HepG2 (cell line): ENCODE measurements at regions not wholly inside any gene's neighbourhood (a gene's known extent, or its start where the extent isn't known, plus 50 kb on each side); places are given as distances from the start of the nearest gene placed in this dataset.
A peak's percentile ranks its signal among the peaks of the same experiment; 100 is the strongest.

Experiments
- ATAC-seq: fragments of 200-7000 bp; cut with Tn5 transposase; 3 replicates; pipeline ENCODE4 v1.9.1; 2020; ENCODE audit warnings: mild to moderate bottlenecking, moderate library complexity
- BruUV-seq: library from RNA; stranded (reverse); fragments of 400-500 nt; replicated peaks from 2 replicates; lab custom pipeline; 2021; lab: Mats Ljungman, UMichigan
- CTCF ChIA-PET: fragments of 300-600 bp; formaldehyde crosslinking; extraction: SDS; loops from one replicate; lab custom pipeline; 2021; ENCODE audit warnings: low total read pairs, inconsistent platforms, low intra/inter-chr PET ratio; lab: Yijun Ruan, JAX
- POLR2A ChIA-PET: fragments of 350-600 bp; sonication (Branson Sonifier 250); formaldehyde crosslinking; loops from one replicate; lab custom pipeline; 2020; ENCODE audit warnings: antibody characterized with exemption, inconsistent platforms; lab: Yijun Ruan, JAX
- DNase-seq: peaks from one replicate; pipeline ENCODE4 v3.0.0-alpha.2; 2015; ENCODE audit warnings: low spot score
- FAIRE-seq: peaks from 3 replicates; lab custom pipeline; 2011; peaks lifted over from hg19 to GRCh38; lab: Jason Lieb, UNC
- H2AFZ ChIP-seq: one replicate; pipeline ENCODE4 v1.6.1; 2011; ENCODE audit warnings: low read length, inconsistent platforms
- H3K27ac ChIP-seq: fragments of 300-600 bp; 3 replicates; pipeline ENCODE4 v1.8.0; 2011; ENCODE audit warnings: mixed run types, mild to moderate bottlenecking, mixed read lengths, low read length, inconsistent platforms; ENCODE audit not compliant: insufficient read depth; ENCODE audit errors: extremely low read length
- H3K27me3 ChIP-seq, 2 experiments: fragments of 200-600 bp in 1 of 2; 2 replicates in 1 of 2; 3 replicates in 1 of 2; pipeline versions ENCODE4 v1.6.0 to v1.8.0; 2011; ENCODE audit warnings: low read length in 2 of 2, mild to moderate bottlenecking in 2 of 2, moderate library complexity in 2 of 2, inconsistent platforms in 1 of 2; ENCODE audit not compliant: insufficient read depth in 2 of 2, control insufficient read depth in 1 of 2
- H3K36me3 ChIP-seq, 2 experiments: fragments of 200-600 bp in 1 of 2; replicated peaks in 1 of 2; 2 replicates in 1 of 2; 3 replicates in 1 of 2; pipeline versions ENCODE4 v1.5.1 to v1.8.0; 2011; ENCODE audit warnings: low read length in 2 of 2, inconsistent platforms in 1 of 2; ENCODE audit not compliant: insufficient read depth in 2 of 2, control insufficient read depth in 1 of 2
- H3K4me1 ChIP-seq: 2 replicates; pipeline ENCODE4 v1.5.1; 2012; ENCODE audit warnings: low read length, inconsistent platforms; ENCODE audit not compliant: insufficient read depth
- H3K4me2 ChIP-seq: 2 replicates; pipeline ENCODE4 v1.6.0; 2011; ENCODE audit warnings: low read depth, low read length, inconsistent platforms
- H3K4me3 ChIP-seq, 3 experiments: fragments of 200-600 bp in 1 of 3; sonication (generic), shearing (Covaris generic) in 1 of 3; replicated peaks in 1 of 3; 2 replicates each; pipeline ENCODE4 v1.5.1; 2011 to 2016; ENCODE audit warnings: low read length in 3 of 3, inconsistent platforms in 2 of 3, low read depth in 2 of 3, mild to moderate bottlenecking in 2 of 3, control low read depth in 1 of 3, mixed read lengths in 1 of 3; ENCODE audit not compliant: insufficient read depth in 1 of 3
- H3K79me2 ChIP-seq: one replicate; pipeline ENCODE4 v1.6.1; 2011; ENCODE audit warnings: low read length, inconsistent platforms; ENCODE audit not compliant: insufficient read depth
- H3K9ac ChIP-seq: 2 replicates; pipeline ENCODE4 v1.6.0; 2011; ENCODE audit warnings: mild to moderate bottlenecking, low read depth, low read length, inconsistent platforms; ENCODE audit not compliant: insufficient read depth
- H3K9me3 ChIP-seq: 2 replicates; pipeline ENCODE4 v1.5.1; 2012; ENCODE audit warnings: mild to moderate bottlenecking, low read length
- H4K20me1 ChIP-seq: 2 replicates; pipeline ENCODE4 v1.6.0; 2011; ENCODE audit warnings: inconsistent platforms, mild to moderate bottlenecking, low read length, moderate library complexity; ENCODE audit not compliant: insufficient read depth
- ARHGAP35 ChIP-seq: sonication (generic); formaldehyde crosslinking; IDR thresholded peaks from 2 replicates; pipeline ENCODE4 v1.9.0; 2022; ENCODE audit warnings: mild to moderate bottlenecking, inconsistent platforms, moderate library complexity, missing genetic modification reagents, borderline replicate concordance
- ATF7-NPFF ChIP-seq: sonication (generic); formaldehyde crosslinking; IDR thresholded peaks from 2 replicates; pipeline ENCODE4 v1.8.1; 2023; ENCODE audit warnings: mild to moderate bottlenecking, low read depth, missing genetic modification reagents, moderate library complexity
- E2F5 ChIP-seq: sonication (generic); formaldehyde crosslinking; conservative IDR thresholded peaks from 2 replicates; pipeline ENCODE4 v1.4.0; 2020; ENCODE audit warnings: missing genetic modification reagents
- GABPA ChIP-seq, 2 experiments: IDR thresholded peaks; 2 replicates each; pipeline ENCODE4 v1.6.1; 2011 to 2016; ENCODE audit warnings: low read depth in 2 of 2, low read length in 1 of 2, missing biosample characterization in 1 of 2, missing genetic modification characterization in 1 of 2
- HNRNPK ChIP-seq: fragments of 200-400 bp; formaldehyde crosslinking; IDR thresholded peaks from 2 replicates; pipeline ENCODE4 v1.6.1; 2018; ENCODE audit warnings: low read length, low read depth, moderate library complexity, mild to moderate bottlenecking; ENCODE audit not compliant: poor library complexity, severe bottlenecking
- RFX3 ChIP-seq: IDR thresholded peaks from 2 replicates; pipeline ENCODE4 v1.6.1; 2016; ENCODE audit warnings: missing biosample characterization, missing genetic modification reagents
- ZNF251 ChIP-seq: sonication (generic); formaldehyde crosslinking; IDR thresholded peaks from 2 replicates; pipeline ENCODE4 v1.9.0; 2021; ENCODE audit warnings: mild to moderate bottlenecking, missing genetic modification reagents
- ZNF317 ChIP-seq: sonication (generic); formaldehyde crosslinking; IDR thresholded peaks from 2 replicates; pipeline ENCODE4 v1.5.0; 2020; ENCODE audit warnings: mild to moderate bottlenecking, missing genetic modification reagents
- WGBS: methylation state at CpG from one replicate; pipeline ENCODE4 v1.1.6; 2017; ENCODE audit warnings: low lambda C conversion rate; 5-methylcytosine and 5-hydroxymethylcytosine counted together
- in situ Hi-C: cut with HindIII; loops from 2 replicates; pipeline ENCODE4 v1.10.0; 2017; ENCODE audit warnings: low pct_unique_long_range_greater_than_20kb; ENCODE audit not compliant: extremely low pct_ligation_motif_present
- intact Hi-C: fragments of 100-400 bp; cut with micrococcal nuclease; formaldehyde crosslinking; loops from one replicate; pipeline ENCODE4 v1.10.0; 2022; ENCODE audit not compliant: unreplicated experiment
- TF ChIP-seq, protein P1 (sequence below): fragments of 450-650 bp; IDR thresholded peaks from 2 replicates; pipeline ENCODE4 v1.6.1; 2016

DNA sequence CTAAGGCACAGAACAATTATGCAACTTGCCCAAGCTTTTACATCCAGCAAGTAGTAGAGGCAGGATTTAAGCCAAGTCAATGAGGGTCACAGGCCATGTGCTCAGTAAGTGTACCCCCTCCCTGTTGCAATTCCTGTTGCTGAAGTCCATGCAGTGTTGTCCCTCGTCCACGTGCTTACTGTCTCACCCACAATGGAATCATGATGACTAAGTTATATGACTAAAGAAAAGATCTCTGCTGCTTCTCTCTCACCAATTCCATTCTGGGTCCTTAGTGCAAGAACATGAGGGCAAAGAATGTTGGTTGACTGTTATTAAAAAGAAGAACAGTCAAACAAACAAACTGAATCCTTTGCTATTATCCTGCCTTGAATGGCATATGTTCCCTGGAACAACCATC, 233.6 kb upstream of the SLC24A2 start:
- Histone ChIP-seq H2AFZ (no peak overlapping the region), H4K20me1 (no peaks in the 10 kb centered on the region), H3K27ac (no peak overlapping the region), H3K9me3 (no peaks in the 10 kb centered on the region), H3K36me3 (no peaks in the 10 kb centered on the region), H3K9ac (no peak overlapping the region), H3K27me3 (no peaks in the 10 kb centered on the region), H3K79me2 (no peaks in the 10 kb centered on the region), H3K4me2 (no peak overlapping the region)
- ATAC-seq (no peak), FAIRE-seq (no peak), DNase-seq (no peak)
- WGBS, result 0% methylated on average over 2 of the region's 2 CpGs
- CTCF ChIA-PET, result no interaction called here
- intact Hi-C loops, result no loop called here
- TF ChIP-seq ATF7-NPFF (no peak), ZNF251 (CRISPR knock-in tag) (no peak), ZNF317 (no peak), HNRNPK (no peak), RFX3 (CRISPR knock-in tag) (no peak), ARHGAP35 (CRISPR knock-in tag) (no peak), GABPA (IDR thresholded peaks at IDR 0.05; ENCODE audit: low read depth, low read length) (no peak), GABPA (CRISPR knock-in tag; IDR thresholded peaks at IDR 0.05; ENCODE audit: low read depth) (no peak), E2F5 (no peak)
- TF ChIP-seq, protein P1, sequence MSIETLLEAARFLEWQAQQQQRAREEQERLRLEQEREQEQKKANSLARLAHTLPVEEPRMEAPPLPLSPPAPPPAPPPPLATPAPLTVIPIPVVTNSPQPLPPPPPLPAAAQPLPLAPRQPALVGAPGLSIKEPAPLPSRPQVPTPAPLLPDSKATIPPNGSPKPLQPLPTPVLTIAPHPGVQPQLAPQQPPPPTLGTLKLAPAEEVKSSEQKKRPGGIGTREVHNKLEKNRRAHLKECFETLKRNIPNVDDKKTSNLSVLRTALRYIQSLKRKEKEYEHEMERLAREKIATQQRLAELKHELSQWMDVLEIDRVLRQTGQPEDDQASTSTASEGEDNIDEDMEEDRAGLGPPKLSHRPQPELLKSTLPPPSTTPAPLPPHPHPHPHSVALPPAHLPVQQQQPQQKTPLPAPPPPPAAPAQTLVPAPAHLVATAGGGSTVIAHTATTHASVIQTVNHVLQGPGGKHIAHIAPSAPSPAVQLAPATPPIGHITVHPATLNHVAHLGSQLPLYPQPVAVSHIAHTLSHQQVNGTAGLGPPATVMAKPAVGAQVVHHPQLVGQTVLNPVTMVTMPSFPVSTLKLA, result peak; percentile 66
- TF ChIP-seq, all 625 proteins: peak for 1
- BruUV-seq, result no TSS peak
- no peaks in the 10 kb centered on the region for H3K4me1 ChIP-seq
- in situ Hi-C loops, result no loop called here
- POLR2A ChIA-PET, result no interaction called here
- H3K4me3 ChIP-seq, result no peak overlapping the region
